ENCODE measurements at regions not wholly inside any gene's neighbourhood (a gene's known extent, or its start where the extent isn't known, plus 50 kb on each side); places are given as distances from the start of the nearest gene placed in this dataset.

- no peaks in the 10 kb centered on the region for H3K9me3 ChIP-seq (ENCODE audit: control insufficient read depth, low read length)
- no peaks in the 10 kb centered on the region for H3K27me3 ChIP-seq (ENCODE audit: control insufficient read depth in 1 of 2, insufficient read depth in 2 of 2, low read length in 1 of 2)
- DNase-seq = no peak
- H3K4me1 ChIP-seq (ENCODE audit: control insufficient read depth in 1 of 2, insufficient read depth in 2 of 2, low read length in 2 of 2) = no peaks in the 10 kb centered on the region
- intact Hi-C loops (cut with DNase I) = no loop called here
- no peaks in the 10 kb centered on the region for H3K36me3 ChIP-seq (ENCODE audit: control insufficient read depth in 1 of 2, insufficient read depth in 2 of 2, low read length in 1 of 2)
- no peak overlapping the region for H3K4me3 ChIP-seq (ENCODE audit: low read length in 2 of 2)
- no peak for ATAC-seq (ENCODE audit: low FRiP score)
- H3K27ac ChIP-seq (ENCODE audit: low read depth in 1 of 2, low read length in 2 of 2) = no peak overlapping the region
These were observed 100.5 kb downstream of the ABHD5 start for GRCh38 chr3:43791246-43791645.

GRCh38 chr3:43792904-43793303 is 102.2 kb downstream of the ABHD5 start:
- Histone ChIP-seq H3K27me3 (ENCODE audit: control insufficient read depth in 1 of 2, insufficient read depth in 2 of 2, low read length in 1 of 2) (no peaks in the 10 kb centered on the region), H3K4me1 (ENCODE audit: control insufficient read depth in 1 of 2, insufficient read depth in 2 of 2, low read length in 2 of 2) (no peaks in the 10 kb centered on the region), H3K27ac (ENCODE audit: low read depth in 1 of 2, low read length in 2 of 2) (no peak overlapping the region), H3K4me3 (ENCODE audit: low read length in 2 of 2) (no peak overlapping the region), H3K9me3 (ENCODE audit: control insufficient read depth, low read length) (no peaks in the 10 kb centered on the region), H3K36me3 (ENCODE audit: control insufficient read depth in 1 of 2, insufficient read depth in 2 of 2, low read length in 1 of 2) (no peaks in the 10 kb centered on the region)
- WGBS, 2 donors = 5 to 9% methylated on average over 2 of the region's 2 CpGs
- DNase-seq = no peak
- intact Hi-C loops (cut with DNase I) = no loop called here
- no peak for ATAC-seq (ENCODE audit: low FRiP score)

- Histone ChIP-seq H3K4me1 (ENCODE audit: control insufficient read depth in 1 of 2, insufficient read depth in 2 of 2, low read length in 2 of 2) (no peaks in the 10 kb centered on the region), H3K9me3 (ENCODE audit: control insufficient read depth, low read length) (no peaks in the 10 kb centered on the region), H3K4me3 (ENCODE audit: low read length in 2 of 2) (no peak overlapping the region), H3K36me3 (ENCODE audit: control insufficient read depth in 1 of 2, insufficient read depth in 2 of 2, low read length in 1 of 2) (no peaks in the 10 kb centered on the region), H3K27ac (ENCODE audit: low read depth in 1 of 2, low read length in 2 of 2) (no peak overlapping the region), H3K27me3 (ENCODE audit: control insufficient read depth in 1 of 2, insufficient read depth in 2 of 2, low read length in 1 of 2) (no peaks in the 10 kb centered on the region)
- ATAC-seq (ENCODE audit: low FRiP score) (no peak), DNase-seq (no peak)
- intact Hi-C loops (cut with DNase I) = no loop called here
- 92 to 93% methylated on average over 9 of the region's 9 CpGs for WGBS, 2 donors
These were observed 103.1 kb downstream of the ABHD5 start for GRCh38 chr3:43793648-43794372.

- 78 to 83% methylated on average over 1 of the region's 1 CpG for WGBS, 2 donors
- H3K4me3 ChIP-seq (ENCODE audit: low read length in 2 of 2) = no peak overlapping the region
- no peaks in the 10 kb centered on the region for H3K4me1 ChIP-seq (ENCODE audit: control insufficient read depth in 1 of 2, insufficient read depth in 2 of 2, low read length in 2 of 2)
- no peaks in the 10 kb centered on the region for H3K36me3 ChIP-seq (ENCODE audit: control insufficient read depth in 1 of 2, insufficient read depth in 2 of 2, low read length in 1 of 2)
- no peak overlapping the region for H3K27ac ChIP-seq (ENCODE audit: low read depth in 1 of 2, low read length in 2 of 2)
- DNase-seq (no peak), ATAC-seq (ENCODE audit: low FRiP score) (no peak)
- no peaks in the 10 kb centered on the region for H3K27me3 ChIP-seq (ENCODE audit: control insufficient read depth in 1 of 2, insufficient read depth in 2 of 2, low read length in 1 of 2)
- intact Hi-C loops (cut with DNase I) = no loop called here
- no peaks in the 10 kb centered on the region for H3K9me3 ChIP-seq (ENCODE audit: control insufficient read depth, low read length)
These were observed 104.0 kb downstream of the ABHD5 start for GRCh38 chr3:43794776-43795175.

GRCh38 chr3:43795491-43795890 is 104.8 kb downstream of the ABHD5 start:
- DNase-seq = no peak
- H3K9me3 ChIP-seq (ENCODE audit: control insufficient read depth, low read length) = no peaks in the 10 kb centered on the region
- WGBS, 2 donors = 81 to 91% methylated on average over 3 of the region's 3 CpGs
- no peak overlapping the region for H3K4me3 ChIP-seq (ENCODE audit: low read length in 2 of 2)
- intact Hi-C loops (cut with DNase I) = no loop called here
- no peak overlapping the region for H3K27ac ChIP-seq (ENCODE audit: low read depth in 1 of 2, low read length in 2 of 2)
- no peak for ATAC-seq (ENCODE audit: low FRiP score)
- H3K4me1 ChIP-seq (ENCODE audit: control insufficient read depth in 1 of 2, insufficient read depth in 2 of 2, low read length in 2 of 2) = no peaks in the 10 kb centered on the region
- H3K27me3 ChIP-seq (ENCODE audit: control insufficient read depth in 1 of 2, insufficient read depth in 2 of 2, low read length in 1 of 2) = no peaks in the 10 kb centered on the region
- H3K36me3 ChIP-seq (ENCODE audit: control insufficient read depth in 1 of 2, insufficient read depth in 2 of 2, low read length in 1 of 2) = no peaks in the 10 kb centered on the region

- H3K9me3 ChIP-seq (ENCODE audit: control insufficient read depth, low read length) = no peaks in the 10 kb centered on the region
- H3K4me1 ChIP-seq (ENCODE audit: control insufficient read depth in 1 of 2, insufficient read depth in 2 of 2, low read length in 2 of 2) = no peaks in the 10 kb centered on the region
- ATAC-seq (ENCODE audit: low FRiP score) (no peak), DNase-seq (no peak)
- H3K36me3 ChIP-seq (ENCODE audit: control insufficient read depth in 1 of 2, insufficient read depth in 2 of 2, low read length in 1 of 2) = no peaks in the 10 kb centered on the region
- H3K27me3 ChIP-seq (ENCODE audit: control insufficient read depth in 1 of 2, insufficient read depth in 2 of 2, low read length in 1 of 2) = no peaks in the 10 kb centered on the region
- H3K27ac ChIP-seq (ENCODE audit: low read depth in 1 of 2, low read length in 2 of 2) = no peak overlapping the region
- intact Hi-C loops (cut with DNase I) = no loop called here
- WGBS, 2 donors = 86 to 90% methylated on average over 7 of the region's 7 CpGs
- no peak overlapping the region for H3K4me3 ChIP-seq (ENCODE audit: low read length in 2 of 2)
These were observed 105.4 kb downstream of the ABHD5 start for GRCh38 chr3:43796041-43796596.

GRCh38 chr3:43797794-43798193 is 107.1 kb downstream of the ABHD5 start:
- H3K27ac ChIP-seq (ENCODE audit: low read depth in 1 of 2, low read length in 2 of 2) = no peak overlapping the region
- ATAC-seq (ENCODE audit: low FRiP score) (no peak), DNase-seq (no peak)
- H3K4me3 ChIP-seq (ENCODE audit: low read length in 2 of 2) = no peak overlapping the region
- 88 to 91% methylated on average over 5 of the region's 5 CpGs for WGBS, 2 donors
- intact Hi-C loops (cut with DNase I) = no loop called here
- H3K36me3 ChIP-seq (ENCODE audit: control insufficient read depth in 1 of 2, insufficient read depth in 2 of 2, low read length in 1 of 2) = no peaks in the 10 kb centered on the region
- H3K27me3 ChIP-seq (ENCODE audit: control insufficient read depth in 1 of 2, insufficient read depth in 2 of 2, low read length in 1 of 2) = no peaks in the 10 kb centered on the region
- H3K9me3 ChIP-seq (ENCODE audit: control insufficient read depth, low read length) = no peaks in the 10 kb centered on the region
- H3K4me1 ChIP-seq (ENCODE audit: control insufficient read depth in 1 of 2, insufficient read depth in 2 of 2, low read length in 2 of 2) = no peaks in the 10 kb centered on the region

GRCh38 chr3:43810797-43811196 is 120.1 kb downstream of the ABHD5 start:
- no peak for DNase-seq
- intact Hi-C loops (cut with DNase I) = no loop called here

GRCh38 chr3:43814461-43814860 is 123.7 kb downstream of the ABHD5 start:
- no peak for DNase-seq
- no peak overlapping the region for H3K27ac ChIP-seq (ENCODE audit: low read depth in 1 of 2, low read length in 2 of 2)
- H3K9me3 ChIP-seq (ENCODE audit: control insufficient read depth, low read length) = no peaks in the 10 kb centered on the region
- WGBS, 2 donors = 63 to 65% methylated on average over 1 of the region's 1 CpG
- no peak for ATAC-seq (ENCODE audit: low FRiP score)
- no peaks in the 10 kb centered on the region for H3K27me3 ChIP-seq (ENCODE audit: control insufficient read depth in 1 of 2, insufficient read depth in 2 of 2, low read length in 1 of 2)
- H3K36me3 ChIP-seq (ENCODE audit: control insufficient read depth in 1 of 2, insufficient read depth in 2 of 2, low read length in 1 of 2) = no peaks in the 10 kb centered on the region
- H3K4me3 ChIP-seq (ENCODE audit: low read length in 2 of 2) = no peak overlapping the region
- H3K4me1 ChIP-seq (ENCODE audit: control insufficient read depth in 1 of 2, insufficient read depth in 2 of 2, low read length in 2 of 2) = no peaks in the 10 kb centered on the region
- intact Hi-C loops (cut with DNase I) = no loop called here

More at GRCh38 chr3:43810797-43811196, 120.1 kb downstream of the ABHD5 start:
- WGBS, 2 donors = 81 to 94% methylated on average over 2 of the region's 2 CpGs
- H3K4me1 ChIP-seq (ENCODE audit: control insufficient read depth in 1 of 2, insufficient read depth in 2 of 2, low read length in 2 of 2) = no peaks in the 10 kb centered on the region
- H3K4me3 ChIP-seq (ENCODE audit: low read length in 2 of 2) = no peak overlapping the region
- H3K27me3 ChIP-seq (ENCODE audit: control insufficient read depth in 1 of 2, insufficient read depth in 2 of 2, low read length in 1 of 2) = no peaks in the 10 kb centered on the region
- no peaks in the 10 kb centered on the region for H3K9me3 ChIP-seq (ENCODE audit: control insufficient read depth, low read length)
- no peak overlapping the region for H3K27ac ChIP-seq (ENCODE audit: low read depth in 1 of 2, low read length in 2 of 2)
- no peaks in the 10 kb centered on the region for H3K36me3 ChIP-seq (ENCODE audit: control insufficient read depth in 1 of 2, insufficient read depth in 2 of 2, low read length in 1 of 2)
- ATAC-seq (ENCODE audit: low FRiP score) = no peak
